HUES64 (cell line): ENCODE measurements at regions not wholly inside any gene's neighbourhood (a gene's known extent, or its start where the extent isn't known, plus 50 kb on each side); places are given as distances from the start of the nearest gene placed in this dataset.
"Not testable (repeated sequence)": the region's sequence is repeated elsewhere in the genome, so short reads cannot be mapped to it uniquely, and the experiment has no call there.

ENCODE experiments used
- H3K27ac ChIP-seq: 2 replicates; pipeline ENCODE4 v1.7.0; 2013; ENCODE audit warnings: low read depth, low read length, inconsistent platforms
- H3K27me3 ChIP-seq: 2 replicates; pipeline ENCODE4 v1.6.1; 2013; ENCODE audit warnings: mild to moderate bottlenecking, low read length; ENCODE audit not compliant: insufficient read depth
- H3K36me3 ChIP-seq: 2 replicates; pipeline ENCODE4 v1.6.1; 2013; ENCODE audit warnings: mild to moderate bottlenecking, low read length; ENCODE audit not compliant: insufficient read depth
- H3K4me1 ChIP-seq: 2 replicates; pipeline ENCODE4 v1.6.1; 2013; ENCODE audit warnings: mild to moderate bottlenecking, low read length, moderate library complexity; ENCODE audit not compliant: insufficient read depth
- H3K4me3 ChIP-seq: 2 replicates; pipeline ENCODE4 v1.5.1; 2013; ENCODE audit warnings: mild to moderate bottlenecking, low read length, moderate library complexity
- H3K9ac ChIP-seq: 2 replicates; pipeline ENCODE4 v1.6.1; 2013; ENCODE audit warnings: mild to moderate bottlenecking, low read depth, low read length
- H3K9me3 ChIP-seq: 2 replicates; pipeline ENCODE4 v1.6.1; 2013; ENCODE audit warnings: low read depth, low read length; ENCODE audit not compliant: insufficient read depth
- WGBS: fragments of 150-250, 120-280 bp; methylation state at CpG from one replicate; pipeline ENCODE4 v1.1.7; 2013; ENCODE audit warnings: missing lambda C conversion rate; 5-methylcytosine and 5-hydroxymethylcytosine counted together

DNA sequence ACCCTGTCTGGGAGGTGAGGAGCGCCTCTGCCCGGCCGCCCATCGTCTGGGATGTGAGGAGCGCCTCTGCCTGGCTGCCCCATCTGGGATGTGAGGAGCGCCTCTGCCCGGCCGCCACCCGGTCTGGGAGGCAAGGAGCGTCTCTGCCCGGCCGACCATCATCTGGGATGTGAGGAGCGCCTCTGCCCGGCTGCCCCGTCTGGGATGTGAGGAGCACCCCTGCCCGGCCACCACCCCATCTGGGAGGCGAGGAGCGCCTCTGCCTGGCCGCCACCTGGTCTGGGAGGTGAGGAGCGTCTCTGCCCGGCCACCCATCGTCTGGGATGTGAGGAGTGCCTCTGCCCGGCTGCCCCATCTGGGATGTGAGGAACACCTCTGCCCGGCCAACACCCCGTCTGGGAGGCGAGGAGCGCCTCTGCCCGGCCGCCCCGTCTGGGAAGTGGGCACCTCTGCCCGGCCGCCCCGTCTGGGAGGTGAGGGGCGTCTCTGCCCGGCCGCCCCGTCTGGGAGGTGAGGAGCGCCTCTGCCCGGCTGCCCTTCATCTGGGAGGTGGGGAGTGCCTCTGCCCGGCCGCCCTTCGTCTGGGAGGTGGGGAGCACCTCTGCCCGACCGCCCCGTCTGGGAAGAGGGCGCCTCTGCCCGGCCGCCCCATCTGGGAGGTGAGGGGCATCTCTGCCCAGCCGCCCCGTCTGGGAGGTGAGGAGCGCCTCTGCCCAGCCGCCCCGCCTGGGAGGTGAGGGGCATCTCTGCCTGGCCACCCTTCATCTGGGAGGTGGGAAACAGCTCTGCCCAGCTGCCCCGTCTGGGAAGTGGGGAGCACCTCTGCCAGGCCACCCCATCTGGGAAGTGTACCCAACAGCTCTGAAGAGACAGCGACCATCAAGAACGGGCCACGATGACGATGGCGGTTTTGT, 399.7 kb downstream of the CAAP1 start:
- not testable (repeated sequence) for H3K27ac ChIP-seq, H3K9ac ChIP-seq, H3K4me1 ChIP-seq, H3K4me3 ChIP-seq, H3K27me3 ChIP-seq, H3K36me3 ChIP-seq
- H3K9me3 ChIP-seq, result peaks cover 27% of the 10 kb centered on the region; the same call in 1 of the 2 replicates
- WGBS, result 94% methylated on average over 59 of the region's 59 CpGs

- H3K27ac ChIP-seq, H3K4me1 ChIP-seq, H3K36me3 ChIP-seq, H3K27me3 ChIP-seq, H3K9ac ChIP-seq, H3K4me3 ChIP-seq: not testable (repeated sequence)
- peaks cover 21% of the 10 kb centered on the region; the same call in 1 of the 2 replicates for H3K9me3 ChIP-seq
- 94% methylated on average over 35 of the region's 35 CpGs for WGBS
Observed at GRCh38 chr9:26491922-26492607, 400.5 kb downstream of the CAAP1 start.

DNA sequence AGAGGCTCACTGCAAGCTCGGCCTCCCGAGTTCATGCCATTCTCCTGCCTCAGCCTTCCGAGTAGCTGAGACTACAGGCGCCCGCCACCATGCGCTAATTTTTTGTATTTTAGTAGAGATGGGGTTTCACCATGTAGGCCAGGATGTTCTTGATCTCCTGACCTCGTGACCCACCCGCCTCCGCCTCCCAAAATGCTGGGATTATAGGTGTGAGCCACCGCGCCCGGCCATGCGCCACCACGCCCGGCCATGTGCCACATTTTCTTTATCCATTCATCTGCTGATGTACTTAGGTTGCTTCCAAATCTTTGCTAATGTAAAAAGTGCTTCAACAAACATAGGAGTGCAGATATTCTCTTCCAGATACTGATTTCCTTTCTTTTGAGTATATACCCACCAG, 408.6 kb downstream of the CAAP1 start:
- Histone ChIP-seq H3K27me3 (no peaks in the 10 kb centered on the region), H3K27ac (no peak overlapping the region), H3K4me1 (no peaks in the 10 kb centered on the region), H3K36me3 (no peaks in the 10 kb centered on the region), H3K9me3 (no peaks in the 10 kb centered on the region), H3K9ac (no peak overlapping the region), H3K4me3 (no peak overlapping the region)
- WGBS, result 97% methylated on average over 15 of the region's 15 CpGs

- H3K27me3 ChIP-seq, result no peaks in the 10 kb centered on the region
Observed at GRCh38 chr9:26477963-26478362, 414.6 kb downstream of the CAAP1 start.

DNA sequence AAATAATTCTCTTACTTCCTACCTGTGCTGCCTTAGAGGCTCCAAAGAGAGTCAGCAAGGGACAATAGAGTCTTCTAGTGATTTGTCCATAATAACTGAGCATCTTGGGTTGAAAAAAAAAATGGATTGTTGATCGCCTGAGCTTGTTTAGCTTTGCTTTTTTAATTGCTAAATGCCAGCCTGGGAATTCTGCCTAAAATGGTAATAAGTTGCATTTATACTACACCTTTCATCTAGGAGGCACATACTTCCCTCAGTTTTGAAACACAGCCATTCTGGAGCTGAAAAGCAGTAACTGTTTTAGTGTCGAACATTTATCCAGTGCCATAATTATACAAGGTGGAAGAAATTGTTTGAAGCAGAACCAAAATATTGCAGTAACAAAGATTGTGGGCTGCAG, 421.3 kb downstream of the CAAP1 start:
- no peak overlapping the region for H3K27ac ChIP-seq
- no peaks in the 10 kb centered on the region for H3K9me3 ChIP-seq
- no peaks in the 10 kb centered on the region for H3K27me3 ChIP-seq
- no peak overlapping the region for H3K9ac ChIP-seq
- H3K4me3 ChIP-seq, result no peak overlapping the region
- H3K36me3 ChIP-seq, result no peaks in the 10 kb centered on the region
- WGBS, result 89% methylated on average over 2 of the region's 2 CpGs
- no peaks in the 10 kb centered on the region for H3K4me1 ChIP-seq

More at GRCh38 chr9:26477963-26478362, 414.6 kb downstream of the CAAP1 start:
- Histone ChIP-seq H3K36me3 (no peaks in the 10 kb centered on the region), H3K9ac (no peak overlapping the region), H3K9me3 (no peaks in the 10 kb centered on the region), H3K27ac (no peak overlapping the region), H3K4me3 (no peak overlapping the region), H3K4me1 (no peaks in the 10 kb centered on the region)

- Histone ChIP-seq H3K9me3 (no peaks in the 10 kb centered on the region), H3K27ac (no peak overlapping the region), H3K27me3 (no peaks in the 10 kb centered on the region), H3K36me3 (no peaks in the 10 kb centered on the region), H3K9ac (no peak overlapping the region), H3K4me3 (no peak overlapping the region), H3K4me1 (no peaks in the 10 kb centered on the region)
- 91% methylated on average over 1 of the region's 2 CpGs for WGBS
Observed at GRCh38 chr9:26470284-26470683, 422.3 kb downstream of the CAAP1 start.

GRCh38 chr9:26463837-26464236, 428.8 kb downstream of the CAAP1 start:
- no peak overlapping the region for H3K9ac ChIP-seq
- H3K4me3 ChIP-seq, result no peak overlapping the region
- H3K27me3 ChIP-seq, result no peaks in the 10 kb centered on the region
- no peaks in the 10 kb centered on the region for H3K9me3 ChIP-seq
- no peak overlapping the region for H3K27ac ChIP-seq
- no peaks in the 10 kb centered on the region for H3K4me1 ChIP-seq
- H3K36me3 ChIP-seq, result no peaks in the 10 kb centered on the region
- WGBS, result 88% methylated on average over 1 of the region's 1 CpG

DNA sequence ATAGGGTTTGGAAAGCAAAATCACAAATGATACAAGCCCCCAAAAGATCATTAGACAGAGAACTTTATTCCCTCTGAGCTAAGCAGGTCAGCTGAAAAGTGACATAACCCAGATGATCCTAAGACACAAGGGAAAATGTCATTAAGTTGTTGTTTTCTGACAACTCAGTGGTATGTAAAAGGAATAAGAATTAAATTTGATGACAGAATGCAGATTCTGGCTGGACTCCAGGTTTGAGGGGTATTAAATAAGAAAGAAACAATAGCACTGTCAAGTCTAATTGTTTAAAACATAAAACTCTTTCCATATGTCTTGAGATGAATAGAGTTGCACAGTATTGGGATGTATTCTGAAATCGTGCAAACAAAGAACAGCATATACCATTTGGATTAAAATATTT, 429.9 kb downstream of the CAAP1 start:
- no peak overlapping the region for H3K9ac ChIP-seq
- H3K27me3 ChIP-seq, result no peaks in the 10 kb centered on the region
- WGBS, result 86% methylated on average over 1 of the region's 1 CpG
- H3K4me1 ChIP-seq, result no peaks in the 10 kb centered on the region
- H3K4me3 ChIP-seq, result no peak overlapping the region
- no peaks in the 10 kb centered on the region for H3K36me3 ChIP-seq
- H3K9me3 ChIP-seq, result no peaks in the 10 kb centered on the region
- no peak overlapping the region for H3K27ac ChIP-seq

- no peak overlapping the region for H3K4me3 ChIP-seq
- H3K9ac ChIP-seq, result no peak overlapping the region
- WGBS, result 70% methylated on average over 1 of the region's 1 CpG
- no peaks in the 10 kb centered on the region for H3K9me3 ChIP-seq
- H3K36me3 ChIP-seq, result no peaks in the 10 kb centered on the region
- H3K4me1 ChIP-seq, result no peaks in the 10 kb centered on the region
- no peaks in the 10 kb centered on the region for H3K27me3 ChIP-seq
- no peak overlapping the region for H3K27ac ChIP-seq
Observed at GRCh38 chr9:26462213-26462612, 430.4 kb downstream of the CAAP1 start.

DNA sequence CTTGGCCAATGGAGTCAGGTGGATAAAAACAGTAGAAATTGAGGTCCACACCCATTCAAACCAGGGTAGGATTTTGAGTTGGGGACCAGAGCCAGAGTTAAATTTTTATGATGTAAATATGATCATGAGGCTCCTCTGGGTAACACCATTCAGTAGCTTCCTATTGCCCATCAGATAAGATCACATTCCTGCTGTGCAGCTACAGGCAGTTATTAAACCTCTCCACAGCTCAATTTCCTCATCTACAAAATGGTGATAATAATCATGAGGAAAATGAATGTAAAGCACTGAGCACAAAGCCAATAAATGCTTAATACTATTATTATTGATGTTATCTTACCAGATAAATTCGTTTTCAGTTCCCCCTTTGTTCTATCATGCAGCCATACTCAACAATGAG, 432.0 kb downstream of the CAAP1 start:
- Histone ChIP-seq H3K27ac (no peak overlapping the region), H3K4me3 (no peak overlapping the region), H3K27me3 (no peaks in the 10 kb centered on the region), H3K4me1 (no peaks in the 10 kb centered on the region), H3K9me3 (no peaks in the 10 kb centered on the region), H3K9ac (no peak overlapping the region), H3K36me3 (no peaks in the 10 kb centered on the region)
- whole genome bisulfite sequencing, result 100% methylated on average over 1 of the region's 1 CpG

DNA sequence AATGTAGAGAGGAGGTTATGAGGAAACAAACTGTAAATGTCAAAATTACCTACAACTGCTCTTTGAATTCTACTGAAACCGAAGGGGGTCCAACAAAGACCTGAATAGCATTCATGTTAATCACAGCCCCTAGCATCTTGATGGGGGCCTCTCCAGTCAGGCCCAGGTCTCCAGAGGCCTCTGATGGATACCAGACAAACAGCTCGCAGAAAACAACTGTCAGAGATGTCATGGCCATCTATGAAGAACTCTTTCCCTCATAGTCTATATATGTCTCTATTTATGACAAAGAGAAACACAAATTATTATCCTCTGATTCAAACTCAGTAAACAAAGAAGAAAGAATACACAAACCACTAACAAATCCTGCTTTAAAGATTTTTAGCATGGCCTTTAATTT, 432.6 kb downstream of the CAAP1 start:
- WGBS, result 79% methylated on average over 2 of the region's 2 CpGs
- no peak overlapping the region for H3K27ac ChIP-seq

More for the DNA sequence above, 432.6 kb downstream of the CAAP1 start:
- no peaks in the 10 kb centered on the region for H3K36me3 ChIP-seq
- H3K9ac ChIP-seq, result no peak overlapping the region
- no peaks in the 10 kb centered on the region for H3K27me3 ChIP-seq
- H3K9me3 ChIP-seq, result no peaks in the 10 kb centered on the region
- H3K4me3 ChIP-seq, result no peak overlapping the region
- H3K4me1 ChIP-seq, result no peaks in the 10 kb centered on the region
